ENCODE measurements at regions not wholly inside any gene's neighbourhood (a gene's known extent, or its start where the extent isn't known, plus 50 kb on each side); places are given as distances from the start of the nearest gene placed in this dataset.

DNA sequence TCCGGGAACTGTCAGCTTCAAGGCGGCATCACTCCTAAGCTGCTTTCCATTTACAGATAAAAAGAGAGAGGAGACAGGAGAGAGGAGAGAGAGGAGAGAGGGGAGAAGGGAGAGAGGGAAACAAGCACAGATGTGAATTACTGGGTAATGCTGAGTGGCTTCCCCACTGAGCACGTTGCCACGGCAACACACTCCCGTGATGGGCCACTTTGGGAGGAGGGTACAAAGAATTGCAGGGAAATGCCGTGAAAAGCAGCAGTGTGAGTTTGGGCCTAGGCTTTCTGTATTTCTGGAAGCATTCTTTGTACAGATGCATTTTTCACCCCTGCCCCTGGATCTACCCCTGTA lies 128.0 kb upstream of the IRF2BP2 start:
- no peak for DNase-seq (ENCODE audit: low read depth, low spot score)

GRCh38 chr1:234735916-234736315 lies 125.9 kb upstream of the IRF2BP2 start:
- DNase-seq (ENCODE audit: low read depth, low spot score): no peak

DNA sequence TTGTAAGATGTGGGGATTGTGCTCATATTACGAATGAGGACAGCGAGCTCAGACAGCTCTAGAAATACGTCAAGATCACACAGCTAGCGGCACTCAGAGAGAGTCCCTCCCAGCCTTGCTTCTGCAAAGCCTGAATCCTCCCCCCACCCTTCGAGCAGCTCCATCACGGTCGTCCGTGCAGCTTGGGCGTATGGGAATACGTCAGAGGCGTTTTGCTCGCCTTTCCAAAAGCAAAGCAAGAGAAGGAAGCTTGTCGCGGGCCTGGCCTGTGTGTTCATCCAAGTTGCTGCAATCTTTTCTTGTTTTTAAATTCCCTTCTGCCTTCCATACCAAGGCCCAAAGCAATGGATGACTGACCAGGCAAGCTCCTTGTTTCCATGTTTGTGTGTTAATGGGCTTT lies 125.5 kb upstream of the IRF2BP2 start:
- no peak for DNase-seq (ENCODE audit: low read depth, low spot score)

DNA sequence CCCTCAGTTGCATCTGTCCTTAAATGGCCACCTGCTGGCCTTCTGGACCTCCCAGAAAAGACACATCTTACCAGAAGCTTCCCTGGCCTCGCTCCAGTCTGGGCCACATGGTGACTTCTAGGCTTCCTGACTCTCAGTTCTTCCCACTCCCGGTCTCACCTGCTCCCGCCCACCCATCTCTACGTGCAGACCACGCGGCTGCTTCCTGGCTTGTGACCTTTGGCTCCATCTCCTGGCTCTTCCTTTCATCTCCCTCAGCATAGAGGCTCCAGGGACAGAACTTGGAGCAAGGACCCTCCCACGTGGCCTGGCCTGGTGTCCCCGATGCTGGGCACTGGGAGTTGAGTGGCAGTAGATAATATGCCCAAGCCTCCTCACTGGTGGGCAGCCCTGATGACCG lies 124.9 kb upstream of the IRF2BP2 start:
- peak; percentile 49 for DNase-seq (ENCODE audit: low read depth, low spot score)

GRCh38 chr1:234734412-234734835 lies 124.4 kb upstream of the IRF2BP2 start:
- DNase-seq (ENCODE audit: low read depth, low spot score): no peak

DNA sequence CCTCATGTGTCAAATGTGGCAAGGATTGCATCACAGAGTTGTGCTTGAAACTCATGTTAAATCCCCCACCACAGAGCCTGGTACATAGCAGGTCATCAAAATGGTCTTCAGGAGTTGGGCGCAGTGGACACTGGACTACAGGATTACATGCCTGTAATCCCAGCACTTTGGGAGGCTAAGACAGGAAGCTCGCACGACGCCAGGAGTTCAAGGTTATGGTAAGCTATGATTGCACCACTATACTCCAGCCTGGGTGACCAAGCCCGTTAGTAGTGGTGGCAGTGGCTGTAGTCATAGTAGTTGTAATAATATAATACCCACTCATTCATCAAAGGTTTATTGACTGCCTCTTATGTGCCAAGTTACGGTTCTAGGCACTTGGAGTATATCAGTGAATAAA lies 123.4 kb upstream of the IRF2BP2 start:
- no peak for DNase-seq (ENCODE audit: low read depth, low spot score)

- no peak for DNase-seq (ENCODE audit: low read depth, low spot score)
Measured at GRCh38 chr1:234732671-234733390, 122.9 kb upstream of the IRF2BP2 start.

DNA sequence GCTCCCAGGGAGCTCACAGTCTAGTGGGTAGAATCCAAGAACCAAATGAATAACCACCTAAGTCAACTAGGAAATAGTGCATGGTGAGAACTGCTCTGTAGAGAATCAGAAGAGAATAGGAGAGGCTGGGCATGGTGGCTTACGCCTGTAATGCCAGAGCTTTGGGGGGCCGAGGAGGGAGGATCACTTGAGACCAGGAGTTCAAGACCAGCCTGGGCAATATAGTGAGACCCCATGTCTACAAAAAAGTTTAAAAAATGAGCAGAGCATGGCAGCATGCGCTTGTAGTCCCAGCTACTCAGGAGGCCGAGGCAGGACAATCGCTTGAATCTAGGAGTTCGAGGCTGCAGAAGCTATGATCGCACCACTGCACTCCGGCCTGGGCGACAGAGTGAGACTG lies 122.3 kb upstream of the IRF2BP2 start:
- no peak for DNase-seq (ENCODE audit: low read depth, low spot score)

- no peak for DNase-seq (ENCODE audit: low read depth, low spot score)
Measured at GRCh38 chr1:234731569-234732085, 121.6 kb upstream of the IRF2BP2 start.

DNA sequence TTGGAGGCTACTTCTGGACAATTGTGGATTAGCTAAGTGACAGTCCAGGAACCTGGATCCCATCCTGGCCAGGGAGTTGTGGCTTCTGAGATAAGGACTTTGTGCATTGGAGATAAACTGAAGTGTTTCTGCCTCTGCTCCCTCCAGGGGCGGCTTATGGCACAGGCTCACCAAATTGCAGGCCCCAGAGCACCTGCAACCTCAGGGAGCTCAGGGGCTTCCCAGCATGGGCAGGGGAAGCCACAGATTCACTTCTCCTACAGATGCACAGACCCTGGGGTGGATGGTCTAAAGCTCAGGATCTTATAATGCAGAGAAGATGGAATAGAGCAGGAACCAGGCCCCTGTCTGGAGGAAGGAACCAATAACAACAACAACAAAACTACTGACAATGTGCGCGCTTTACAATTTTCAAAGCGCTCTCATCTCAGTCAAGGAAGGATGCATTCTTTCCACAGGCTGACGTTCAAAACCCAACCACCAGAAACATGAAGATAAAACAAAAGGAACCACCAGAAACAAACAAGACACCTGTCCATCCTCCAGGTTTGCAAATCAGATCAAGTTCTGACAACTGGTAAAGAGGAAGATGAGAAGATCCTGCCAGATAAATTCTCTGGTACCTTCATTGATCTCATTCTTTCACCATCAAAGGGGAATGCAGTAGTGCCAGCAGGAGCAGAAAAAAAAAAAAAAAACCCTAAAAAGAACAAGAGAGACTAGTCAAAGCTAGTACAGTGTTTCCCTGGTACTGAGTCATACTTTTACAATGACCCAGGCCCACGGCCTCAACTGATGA lies 121.0 kb upstream of the IRF2BP2 start:
- DNase-seq (ENCODE audit: low read depth, low spot score): peak; percentile 32

DNA sequence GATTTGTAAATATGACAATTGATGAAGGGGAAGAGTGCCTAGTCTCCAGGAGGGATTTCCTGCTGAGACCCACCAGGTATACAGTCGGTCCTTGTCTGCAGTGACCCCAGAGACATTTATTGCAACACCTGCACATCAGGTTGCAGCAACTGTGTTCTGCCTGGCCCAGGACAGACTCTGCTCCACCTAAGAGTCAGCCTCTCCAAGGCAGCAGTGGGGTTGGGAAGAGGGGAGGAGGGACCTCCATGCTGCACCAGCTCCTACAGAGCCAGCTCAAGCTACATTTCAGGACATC lies 120.4 kb upstream of the IRF2BP2 start:
- DNase-seq (ENCODE audit: low read depth, low spot score): no peak

DNA sequence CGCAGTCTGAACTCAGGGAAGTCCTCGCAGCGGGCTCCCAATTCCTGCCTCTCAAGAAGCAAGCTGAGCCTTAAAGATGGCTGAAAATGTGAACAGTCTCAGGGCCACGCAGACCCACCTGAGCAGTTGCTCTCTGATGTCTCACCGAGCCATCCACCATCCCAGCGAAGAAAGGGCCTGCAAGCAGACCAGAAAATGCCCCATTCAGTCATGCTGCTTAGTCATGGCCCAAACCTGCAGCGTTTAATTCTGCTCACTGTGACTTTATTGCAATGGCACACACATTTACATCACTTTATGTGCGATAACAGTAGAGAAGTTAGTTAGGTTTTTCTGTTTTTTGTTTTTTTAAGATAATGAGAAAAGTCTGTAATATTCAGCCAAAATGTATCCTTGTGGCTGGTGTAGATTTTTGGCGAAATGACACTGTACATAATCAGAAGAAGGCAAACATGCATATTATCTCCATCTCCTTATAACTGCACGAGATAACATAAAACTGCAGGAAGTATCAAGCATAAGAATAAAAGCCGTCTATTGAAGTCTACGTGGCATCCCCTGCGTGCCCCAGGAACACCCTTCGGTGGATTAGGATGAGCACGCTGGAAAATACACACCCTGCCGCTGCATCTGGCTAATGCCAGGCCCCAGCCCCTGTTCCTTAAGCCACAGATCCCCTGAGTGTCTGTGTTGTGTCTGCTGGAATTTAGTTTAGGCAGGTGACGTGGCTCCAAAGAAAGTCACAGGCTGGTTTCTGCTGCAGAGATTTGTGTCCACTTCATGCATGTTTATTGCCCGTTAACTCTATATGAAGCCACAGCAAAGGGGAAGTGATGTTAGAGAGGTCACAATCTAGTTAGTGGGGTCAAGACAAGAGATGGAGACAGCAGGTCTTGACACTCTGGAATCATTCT lies 119.8 kb upstream of the IRF2BP2 start:
- DNase-seq (ENCODE audit: low read depth, low spot score): peak; percentile 37

GRCh38 chr1:234728740-234729139 lies 118.8 kb upstream of the IRF2BP2 start:
- no peak for DNase-seq (ENCODE audit: low read depth, low spot score)

DNA sequence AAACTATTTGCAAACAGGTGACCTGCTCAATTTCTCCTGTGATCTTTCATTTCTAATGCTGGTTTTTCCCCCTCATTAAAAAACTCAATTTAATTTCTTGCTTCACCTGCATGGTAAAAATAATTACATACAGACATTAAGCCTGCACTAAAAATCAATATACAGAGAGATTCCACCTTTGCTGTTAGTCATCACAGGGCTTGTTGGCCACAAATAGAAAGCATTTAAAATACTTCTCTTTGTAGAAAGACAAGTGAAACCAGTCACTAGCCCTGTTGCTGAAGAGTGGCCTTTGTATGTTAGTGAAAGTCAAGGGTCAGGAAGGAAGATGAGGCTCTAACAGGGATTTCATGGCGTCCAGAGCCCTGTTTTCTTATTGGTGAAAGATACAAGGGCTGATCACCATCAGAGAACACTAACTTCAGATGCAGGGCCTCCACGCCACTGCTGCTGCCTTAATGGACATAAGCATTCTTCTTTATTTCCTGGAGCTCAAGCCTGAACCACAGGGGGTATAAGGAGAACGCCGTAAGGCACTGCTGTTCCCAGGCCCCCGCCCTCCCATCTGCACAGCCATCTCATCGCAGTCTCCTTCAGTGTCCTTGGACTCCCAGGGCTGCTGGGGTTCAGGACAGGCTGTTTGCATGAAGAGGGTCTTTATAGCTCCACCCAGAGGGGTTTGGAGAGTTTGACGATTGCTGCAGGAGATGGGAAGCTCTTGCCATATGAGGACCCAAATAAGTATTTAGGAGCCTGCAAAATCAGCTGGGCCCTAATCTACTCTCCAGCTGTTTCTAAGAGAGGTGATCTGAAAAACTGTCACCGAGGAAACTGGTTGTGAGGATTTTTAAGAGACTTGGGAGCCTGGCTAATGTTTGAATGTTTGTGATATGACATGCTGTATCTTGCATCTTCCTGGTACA lies 117.3 kb upstream of the IRF2BP2 start:
- DNase-seq (ENCODE audit: low read depth, low spot score): peak; percentile 56

- peak; percentile 85 for DNase-seq (ENCODE audit: low read depth, low spot score)
Measured at GRCh38 chr1:234726359-234726943, 116.5 kb upstream of the IRF2BP2 start.

- peak; percentile 43 for DNase-seq (ENCODE audit: low read depth, low spot score)
Measured at GRCh38 chr1:234725177-234726132, 115.5 kb upstream of the IRF2BP2 start.

GRCh38 chr1:234724516-234725176 lies 114.7 kb upstream of the IRF2BP2 start:
- DNase-seq (ENCODE audit: low read depth, low spot score): peak; percentile 50

DNA sequence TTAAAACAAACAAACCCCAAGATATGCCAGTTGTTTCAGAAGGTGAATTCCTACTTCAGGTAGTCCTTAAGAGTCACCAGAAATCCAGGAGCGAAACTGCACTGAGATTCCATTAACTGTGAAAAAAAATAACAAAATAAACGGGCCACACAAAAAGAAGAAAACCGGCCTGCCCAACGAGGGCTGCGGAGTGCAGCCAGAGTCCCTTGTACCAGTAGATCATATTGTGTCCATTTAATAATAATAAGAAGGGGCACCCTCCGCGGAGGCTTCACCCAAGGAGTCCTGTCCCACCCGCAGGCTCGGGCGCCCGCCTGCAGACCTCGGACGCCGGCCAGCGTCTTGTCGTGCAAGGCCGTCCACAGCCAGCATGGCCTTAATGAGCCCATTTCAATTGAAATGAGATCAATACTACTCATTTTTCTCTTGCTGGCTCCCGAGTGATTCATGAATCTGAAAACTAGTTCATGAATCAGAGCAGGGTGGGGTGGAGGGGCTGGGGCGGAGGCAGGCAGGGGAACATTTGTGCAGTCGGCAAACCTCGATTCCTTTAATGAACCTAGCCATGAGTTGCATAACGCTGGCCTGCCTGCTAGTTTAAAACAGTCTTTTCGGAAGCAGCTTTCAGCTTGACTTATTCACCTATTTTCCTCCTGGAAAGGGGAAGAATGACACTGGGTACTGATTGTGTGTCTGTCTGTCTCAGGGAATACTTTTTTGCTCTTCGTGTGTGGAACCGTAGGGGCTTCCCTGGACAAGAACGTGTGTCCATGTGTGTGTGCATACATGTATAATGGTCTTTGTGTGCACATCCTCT lies 113.1 kb upstream of the IRF2BP2 start:
- DNase-seq (ENCODE audit: low read depth, low spot score): no peak
